ENCODE measurements at regions not wholly inside any gene's neighbourhood (a gene's known extent, or its start where the extent isn't known, plus 50 kb on each side); places are given as distances from the start of the nearest gene placed in this dataset.

DNA sequence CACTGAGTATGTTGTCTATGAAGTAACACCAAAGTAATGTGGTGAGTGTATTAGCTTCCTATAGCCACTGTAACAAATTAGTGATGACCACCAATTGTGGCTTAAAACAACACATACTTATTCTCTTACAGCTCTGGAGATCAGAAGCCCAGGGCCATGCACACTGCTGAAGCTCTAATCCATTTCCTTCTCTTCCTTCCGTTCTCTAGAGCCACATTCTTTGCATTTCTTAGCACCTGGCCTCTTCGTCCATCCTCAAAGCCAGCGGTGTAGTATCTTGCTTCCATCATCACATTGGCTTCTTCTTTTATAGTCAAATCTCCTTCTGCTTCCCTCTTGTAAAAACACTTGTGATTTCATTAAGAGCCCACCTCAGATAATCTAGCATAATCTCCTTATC is 230.3 kb upstream of the RFX3 start:
- Histone ChIP-seq H2AFZ (ENCODE audit: low read length) (no peak overlapping the region), H4K20me1 (ENCODE audit: insufficient read depth, low read length) (no peaks in the 10 kb centered on the region), H3K79me2 (ENCODE audit: insufficient read depth, low read length) (no peaks in the 10 kb centered on the region), H3K27me3 (ENCODE audit: control insufficient read depth in 1 of 2, insufficient read depth in 2 of 2, low read length in 2 of 2) (no peaks in the 10 kb centered on the region), H3K36me3 (replicated peaks in 1 of 2; ENCODE audit: control insufficient read depth in 1 of 2, insufficient read depth in 2 of 2, low read length in 2 of 2) (no peaks in the 10 kb centered on the region), H3K9ac (ENCODE audit: insufficient read depth, low read depth, low read length) (no peak overlapping the region), H3K4me3 (replicated peaks in 1 of 3; ENCODE audit: insufficient read depth in 1 of 3, low read depth in 2 of 3, low read length in 3 of 3) (no peak overlapping the region), H3K27ac (ENCODE audit: extremely low read length, insufficient read depth, low read length) (no peak overlapping the region), H3K4me1 (ENCODE audit: insufficient read depth, low read length) (peaks cover 9% of the 10 kb centered on the region), H3K9me3 (ENCODE audit: low read length) (no peaks in the 10 kb centered on the region), H3K4me2 (ENCODE audit: low read depth, low read length) (no peak overlapping the region)
- WGBS (ENCODE audit: low lambda C conversion rate): 18% methylated on average over 3 of the region's 3 CpGs
- ChIA-PET CTCF (ENCODE audit: low intra/inter-chr PET ratio, low total read pairs) (no interaction called here), POLR2A (no interaction called here)
- ATAC-seq: no peak
- in situ Hi-C loops (cut with HindIII; ENCODE audit: extremely low pct_ligation_motif_present, low pct_unique_long_range_greater_than_20kb): no loop called here
- DNase-seq (ENCODE audit: low spot score): no peak
- no peak for FAIRE-seq
- no TSS peak for BruUV-seq (replicated peaks)
- intact Hi-C loops (cut with micrococcal nuclease; ENCODE audit: unreplicated experiment): no loop called here
- TF ChIP-seq, protein P1, sequence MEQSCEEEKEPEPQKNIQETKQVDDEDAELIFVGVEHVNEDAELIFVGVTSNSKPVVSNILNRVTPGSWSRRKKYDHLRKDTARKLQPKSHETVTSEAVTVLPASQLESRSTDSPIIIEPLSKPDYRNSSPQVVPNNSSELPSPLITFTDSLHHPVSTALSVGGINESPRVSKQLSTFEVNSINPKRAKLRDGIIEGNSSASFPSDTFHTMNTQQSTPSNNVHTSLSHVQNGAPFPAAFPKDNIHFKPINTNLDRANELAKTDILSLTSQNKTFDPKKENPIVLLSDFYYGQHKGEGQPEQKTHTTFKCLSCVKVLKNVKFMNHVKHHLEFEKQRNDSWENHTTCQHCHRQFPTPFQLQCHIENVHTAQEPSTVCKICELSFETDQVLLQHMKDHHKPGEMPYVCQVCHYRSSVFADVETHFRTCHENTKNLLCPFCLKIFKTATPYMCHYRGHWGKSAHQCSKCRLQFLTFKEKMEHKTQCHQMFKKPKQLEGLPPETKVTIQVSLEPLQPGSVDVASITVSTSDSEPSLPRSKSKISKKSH (CRISPR knock-in tag; IDR thresholded peaks at IDR 0.05; ENCODE audit: borderline replicate concordance): no peak
- no peak for TF ChIP-seq BHLHE40 (IDR thresholded peaks at IDR 0.05; ENCODE audit: low read length)
- TF ChIP-seq, protein P2, sequence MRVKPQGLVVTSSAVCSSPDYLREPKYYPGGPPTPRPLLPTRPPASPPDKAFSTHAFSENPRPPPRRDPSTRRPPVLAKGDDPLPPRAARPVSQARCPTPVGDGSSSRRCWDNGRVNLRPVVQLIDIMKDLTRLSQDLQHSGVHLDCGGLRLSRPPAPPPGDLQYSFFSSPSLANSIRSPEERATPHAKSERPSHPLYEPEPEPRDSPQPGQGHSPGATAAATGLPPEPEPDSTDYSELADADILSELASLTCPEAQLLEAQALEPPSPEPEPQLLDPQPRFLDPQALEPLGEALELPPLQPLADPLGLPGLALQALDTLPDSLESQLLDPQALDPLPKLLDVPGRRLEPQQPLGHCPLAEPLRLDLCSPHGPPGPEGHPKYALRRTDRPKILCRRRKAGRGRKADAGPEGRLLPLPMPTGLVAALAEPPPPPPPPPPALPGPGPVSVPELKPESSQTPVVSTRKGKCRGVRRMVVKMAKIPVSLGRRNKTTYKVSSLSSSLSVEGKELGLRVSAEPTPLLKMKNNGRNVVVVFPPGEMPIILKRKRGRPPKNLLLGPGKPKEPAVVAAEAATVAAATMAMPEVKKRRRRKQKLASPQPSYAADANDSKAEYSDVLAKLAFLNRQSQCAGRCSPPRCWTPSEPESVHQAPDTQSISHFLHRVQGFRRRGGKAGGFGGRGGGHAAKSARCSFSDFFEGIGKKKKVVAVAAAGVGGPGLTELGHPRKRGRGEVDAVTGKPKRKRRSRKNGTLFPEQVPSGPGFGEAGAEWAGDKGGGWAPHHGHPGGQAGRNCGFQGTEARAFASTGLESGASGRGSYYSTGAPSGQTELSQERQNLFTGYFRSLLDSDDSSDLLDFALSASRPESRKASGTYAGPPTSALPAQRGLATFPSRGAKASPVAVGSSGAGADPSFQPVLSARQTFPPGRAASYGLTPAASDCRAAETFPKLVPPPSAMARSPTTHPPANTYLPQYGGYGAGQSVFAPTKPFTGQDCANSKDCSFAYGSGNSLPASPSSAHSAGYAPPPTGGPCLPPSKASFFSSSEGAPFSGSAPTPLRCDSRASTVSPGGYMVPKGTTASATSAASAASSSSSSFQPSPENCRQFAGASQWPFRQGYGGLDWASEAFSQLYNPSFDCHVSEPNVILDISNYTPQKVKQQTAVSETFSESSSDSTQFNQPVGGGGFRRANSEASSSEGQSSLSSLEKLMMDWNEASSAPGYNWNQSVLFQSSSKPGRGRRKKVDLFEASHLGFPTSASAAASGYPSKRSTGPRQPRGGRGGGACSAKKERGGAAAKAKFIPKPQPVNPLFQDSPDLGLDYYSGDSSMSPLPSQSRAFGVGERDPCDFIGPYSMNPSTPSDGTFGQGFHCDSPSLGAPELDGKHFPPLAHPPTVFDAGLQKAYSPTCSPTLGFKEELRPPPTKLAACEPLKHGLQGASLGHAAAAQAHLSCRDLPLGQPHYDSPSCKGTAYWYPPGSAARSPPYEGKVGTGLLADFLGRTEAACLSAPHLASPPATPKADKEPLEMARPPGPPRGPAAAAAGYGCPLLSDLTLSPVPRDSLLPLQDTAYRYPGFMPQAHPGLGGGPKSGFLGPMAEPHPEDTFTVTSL (CRISPR knock-in tag; IDR thresholded peaks at IDR 0.05; ENCODE audit: borderline replicate concordance): no peak
- no peak for TF ChIP-seq ISX (CRISPR knock-in tag; conservative IDR thresholded peaks at IDR 0.05)
- no peak for TF ChIP-seq ZNF558 (CRISPR knock-in tag; IDR thresholded peaks at IDR 0.05; ENCODE audit: borderline replicate concordance)
- no peak for TF ChIP-seq MEIS2 (CRISPR knock-in tag; IDR thresholded peaks at IDR 0.05)
- TF ChIP-seq STAT5B (CRISPR knock-in tag; IDR thresholded peaks at IDR 0.05): no peak
- TF ChIP-seq ZNF75D (CRISPR knock-in tag; IDR thresholded peaks at IDR 0.05; ENCODE audit: borderline replicate concordance): no peak
- TF ChIP-seq SMAD1 (CRISPR knock-in tag; IDR thresholded peaks at IDR 0.05; ENCODE audit: borderline replicate concordance, low read depth): no peak
- no peak for TF ChIP-seq ZEB1 (IDR thresholded peaks at IDR 0.05; ENCODE audit: insufficient replicate concordance, low read depth)
- TF ChIP-seq NR3C1 (CRISPR knock-in tag; IDR thresholded peaks at IDR 0.05): no peak
- TF ChIP-seq HOXD1 (CRISPR knock-in tag; IDR thresholded peaks at IDR 0.05): no peak
- TF ChIP-seq, protein P3, sequence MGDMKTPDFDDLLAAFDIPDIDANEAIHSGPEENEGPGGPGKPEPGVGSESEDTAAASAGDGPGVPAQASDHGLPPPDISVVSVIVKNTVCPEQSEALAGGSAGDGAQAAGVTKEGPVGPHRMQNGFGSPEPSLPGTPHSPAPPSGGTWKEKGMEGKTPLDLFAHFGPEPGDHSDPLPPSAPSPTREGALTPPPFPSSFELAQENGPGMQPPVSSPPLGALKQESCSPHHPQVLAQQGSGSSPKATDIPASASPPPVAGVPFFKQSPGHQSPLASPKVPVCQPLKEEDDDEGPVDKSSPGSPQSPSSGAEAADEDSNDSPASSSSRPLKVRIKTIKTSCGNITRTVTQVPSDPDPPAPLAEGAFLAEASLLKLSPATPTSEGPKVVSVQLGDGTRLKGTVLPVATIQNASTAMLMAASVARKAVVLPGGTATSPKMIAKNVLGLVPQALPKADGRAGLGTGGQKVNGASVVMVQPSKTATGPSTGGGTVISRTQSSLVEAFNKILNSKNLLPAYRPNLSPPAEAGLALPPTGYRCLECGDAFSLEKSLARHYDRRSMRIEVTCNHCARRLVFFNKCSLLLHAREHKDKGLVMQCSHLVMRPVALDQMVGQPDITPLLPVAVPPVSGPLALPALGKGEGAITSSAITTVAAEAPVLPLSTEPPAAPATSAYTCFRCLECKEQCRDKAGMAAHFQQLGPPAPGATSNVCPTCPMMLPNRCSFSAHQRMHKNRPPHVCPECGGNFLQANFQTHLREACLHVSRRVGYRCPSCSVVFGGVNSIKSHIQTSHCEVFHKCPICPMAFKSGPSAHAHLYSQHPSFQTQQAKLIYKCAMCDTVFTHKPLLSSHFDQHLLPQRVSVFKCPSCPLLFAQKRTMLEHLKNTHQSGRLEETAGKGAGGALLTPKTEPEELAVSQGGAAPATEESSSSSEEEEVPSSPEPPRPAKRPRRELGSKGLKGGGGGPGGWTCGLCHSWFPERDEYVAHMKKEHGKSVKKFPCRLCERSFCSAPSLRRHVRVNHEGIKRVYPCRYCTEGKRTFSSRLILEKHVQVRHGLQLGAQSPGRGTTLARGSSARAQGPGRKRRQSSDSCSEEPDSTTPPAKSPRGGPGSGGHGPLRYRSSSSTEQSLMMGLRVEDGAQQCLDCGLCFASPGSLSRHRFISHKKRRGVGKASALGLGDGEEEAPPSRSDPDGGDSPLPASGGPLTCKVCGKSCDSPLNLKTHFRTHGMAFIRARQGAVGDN (CRISPR knock-in tag; IDR thresholded peaks at IDR 0.05): no peak

Measured in HepG2 (cell line).